ENCODE measurements at regions not wholly inside any gene's neighbourhood (a gene's known extent, or its start where the extent isn't known, plus 50 kb on each side); places are given as distances from the start of the nearest gene placed in this dataset.

GRCh38 chr10:128814782-128815181 lies 652.3 kb upstream of the MGMT start:
- Histone ChIP-seq H3K4me2 (ENCODE audit: low read length) (no peak overlapping the region), H3K4me3 (ENCODE audit: low read length) (no peak overlapping the region), H3K9me3 (ENCODE audit: control insufficient read depth, insufficient read depth, low read length) (no peaks in the 10 kb centered on the region)

GRCh38 chr10:128816726-128817125 lies 650.3 kb upstream of the MGMT start:
- H3K4me3 ChIP-seq (ENCODE audit: low read length): no peak overlapping the region
- H3K27ac ChIP-seq (ENCODE audit: low read depth, low read length): no peak overlapping the region
- no peaks in the 10 kb centered on the region for H3K79me2 ChIP-seq (ENCODE audit: control insufficient read depth, low read length)
- no peak for TF ChIP-seq EZH2phosphoT487 (IDR thresholded peaks at IDR 0.05; ENCODE audit: borderline replicate concordance, low read length)
- no peak for TF ChIP-seq CTCF (IDR thresholded peaks at IDR 0.05; ENCODE audit: low read depth, low read length, poor library complexity, severe bottlenecking)
- no peaks in the 10 kb centered on the region for H3K4me1 ChIP-seq (ENCODE audit: control insufficient read depth, low read length)
- no peaks in the 10 kb centered on the region for H3K9me2 ChIP-seq (replicated peaks; ENCODE audit: control insufficient read depth, low read length)
- H3K27me3 ChIP-seq (ENCODE audit: control insufficient read depth, low read length): no peaks in the 10 kb centered on the region
- no peaks in the 10 kb centered on the region for H3F3A ChIP-seq (ENCODE audit: control insufficient read depth, insufficient read depth)
- H3K4me2 ChIP-seq (ENCODE audit: low read length): no peak overlapping the region
- H3K9me3 ChIP-seq (ENCODE audit: control insufficient read depth, insufficient read depth, low read length): no peaks in the 10 kb centered on the region
- H4K20me1 ChIP-seq (ENCODE audit: control insufficient read depth, insufficient read depth, low read depth, low read length): no peaks in the 10 kb centered on the region
- H3K36me3 ChIP-seq (ENCODE audit: control insufficient read depth, low read length): no peaks in the 10 kb centered on the region

More at GRCh38 chr10:128814782-128815181, 652.3 kb upstream of the MGMT start:
- no peaks in the 10 kb centered on the region for H3K79me2 ChIP-seq (ENCODE audit: control insufficient read depth, low read length)
- no peaks in the 10 kb centered on the region for H3K9me2 ChIP-seq (replicated peaks; ENCODE audit: control insufficient read depth, low read length)
- H3K27me3 ChIP-seq (ENCODE audit: control insufficient read depth, low read length): no peaks in the 10 kb centered on the region
- no peaks in the 10 kb centered on the region for H3K36me3 ChIP-seq (ENCODE audit: control insufficient read depth, low read length)
- H3F3A ChIP-seq (ENCODE audit: control insufficient read depth, insufficient read depth): no peaks in the 10 kb centered on the region
- H3K27ac ChIP-seq (ENCODE audit: low read depth, low read length): no peak overlapping the region
- TF ChIP-seq EZH2phosphoT487 (IDR thresholded peaks at IDR 0.05; ENCODE audit: borderline replicate concordance, low read length): no peak
- TF ChIP-seq CTCF (IDR thresholded peaks at IDR 0.05; ENCODE audit: low read depth, low read length, poor library complexity, severe bottlenecking): no peak
- no peaks in the 10 kb centered on the region for H4K20me1 ChIP-seq (ENCODE audit: control insufficient read depth, insufficient read depth, low read depth, low read length)
- no peaks in the 10 kb centered on the region for H3K4me1 ChIP-seq (ENCODE audit: control insufficient read depth, low read length)

GRCh38 chr10:128817636-128818035 lies 649.4 kb upstream of the MGMT start:
- Histone ChIP-seq H3K4me1 (ENCODE audit: control insufficient read depth, low read length) (no peaks in the 10 kb centered on the region), H3K36me3 (ENCODE audit: control insufficient read depth, low read length) (no peaks in the 10 kb centered on the region), H3K4me3 (ENCODE audit: low read length) (no peak overlapping the region), H3F3A (ENCODE audit: control insufficient read depth, insufficient read depth) (no peaks in the 10 kb centered on the region), H3K79me2 (ENCODE audit: control insufficient read depth, low read length) (no peaks in the 10 kb centered on the region), H3K27ac (ENCODE audit: low read depth, low read length) (no peak overlapping the region), H3K27me3 (ENCODE audit: control insufficient read depth, low read length) (no peaks in the 10 kb centered on the region), H3K9me3 (ENCODE audit: control insufficient read depth, insufficient read depth, low read length) (no peaks in the 10 kb centered on the region), H3K4me2 (ENCODE audit: low read length) (no peak overlapping the region), H4K20me1 (ENCODE audit: control insufficient read depth, insufficient read depth, low read depth, low read length) (no peaks in the 10 kb centered on the region), H3K9me2 (replicated peaks; ENCODE audit: control insufficient read depth, low read length) (no peaks in the 10 kb centered on the region)
- no peak for TF ChIP-seq CTCF (IDR thresholded peaks at IDR 0.05; ENCODE audit: low read depth, low read length, poor library complexity, severe bottlenecking)

GRCh38 chr10:128820663-128821062 lies 646.4 kb upstream of the MGMT start:
- H3K4me1 ChIP-seq (ENCODE audit: control insufficient read depth, low read length): no peaks in the 10 kb centered on the region
- H3K4me3 ChIP-seq (ENCODE audit: low read length): no peak overlapping the region
- no peaks in the 10 kb centered on the region for H4K20me1 ChIP-seq (ENCODE audit: control insufficient read depth, insufficient read depth, low read depth, low read length)
- no peaks in the 10 kb centered on the region for H3K79me2 ChIP-seq (ENCODE audit: control insufficient read depth, low read length)
- no peaks in the 10 kb centered on the region for H3K36me3 ChIP-seq (ENCODE audit: control insufficient read depth, low read length)
- no peak overlapping the region for H3K27ac ChIP-seq (ENCODE audit: low read depth, low read length)
- no peaks in the 10 kb centered on the region for H3K27me3 ChIP-seq (ENCODE audit: control insufficient read depth, low read length)
- H3F3A ChIP-seq (ENCODE audit: control insufficient read depth, insufficient read depth): no peaks in the 10 kb centered on the region
- no peaks in the 10 kb centered on the region for H3K9me3 ChIP-seq (ENCODE audit: control insufficient read depth, insufficient read depth, low read length)
- no peaks in the 10 kb centered on the region for H3K9me2 ChIP-seq (replicated peaks; ENCODE audit: control insufficient read depth, low read length)
- TF ChIP-seq CTCF (IDR thresholded peaks at IDR 0.05; ENCODE audit: low read depth, low read length, poor library complexity, severe bottlenecking) (no peak), EZH2phosphoT487 (IDR thresholded peaks at IDR 0.05; ENCODE audit: borderline replicate concordance, low read length) (no peak)
- no peak overlapping the region for H3K4me2 ChIP-seq (ENCODE audit: low read length)

All from DOHH2 (cell line).